ENCODE measurements at regions not wholly inside any gene's neighbourhood (a gene's known extent, or its start where the extent isn't known, plus 50 kb on each side); places are given as distances from the start of the nearest gene placed in this dataset.
"Not testable (repeated sequence)": the region's sequence is repeated elsewhere in the genome, so short reads cannot be mapped to it uniquely, and the experiment has no call there.

DNA sequence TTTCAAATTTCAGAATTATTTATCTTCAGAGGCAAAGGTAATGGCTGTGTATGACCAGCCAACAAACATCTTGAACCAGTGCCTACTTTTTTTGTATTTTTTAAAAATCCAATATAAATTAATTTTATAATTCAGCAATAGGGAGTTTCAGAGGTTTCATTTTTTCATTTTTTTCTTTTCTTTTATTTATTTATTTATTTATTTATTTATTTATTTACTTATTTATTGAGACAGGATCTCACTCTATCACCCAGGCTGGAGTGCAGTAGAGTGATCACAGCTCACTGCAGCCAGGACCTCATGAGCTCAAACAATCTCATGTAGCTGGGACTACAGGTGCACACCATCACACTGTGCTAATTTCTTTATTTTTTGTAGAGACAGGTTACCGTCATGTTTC is 250.5 kb downstream of the TMEM47 start:
- DNase-seq (ENCODE audit: extremely low read depth, low read depth), result no peak

DNA sequence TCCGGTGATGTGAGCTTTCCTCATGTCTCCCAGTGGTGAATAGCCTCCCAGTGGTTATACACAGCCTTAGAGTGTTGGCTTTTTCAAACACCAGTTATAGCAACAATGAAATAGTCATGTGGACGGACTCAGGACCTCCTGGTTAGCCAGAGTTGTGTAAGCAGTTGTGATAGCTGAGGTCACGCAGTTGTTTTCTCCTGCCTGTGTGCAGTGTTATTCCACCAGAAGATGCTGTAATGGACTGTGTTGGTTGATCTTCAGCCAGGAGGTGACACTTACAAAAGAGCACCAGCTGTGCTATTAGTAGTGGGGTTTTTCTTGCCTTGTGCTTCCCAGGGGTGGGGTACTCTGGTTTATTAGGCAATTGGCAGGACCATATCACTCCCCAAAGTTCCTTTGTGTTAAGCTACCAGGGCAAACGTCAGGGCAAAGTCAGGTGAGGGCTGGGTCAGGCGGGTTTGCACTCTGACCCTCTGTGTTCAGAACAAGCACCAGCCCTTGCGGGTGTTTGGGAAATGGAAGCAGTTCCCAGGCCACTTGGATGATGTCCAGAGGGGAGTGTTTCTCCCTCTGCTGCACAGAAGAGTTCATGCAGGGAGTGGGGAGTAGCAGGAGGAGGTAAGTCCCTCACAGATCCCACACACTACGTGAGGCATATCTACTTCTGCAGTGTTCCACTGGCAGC is 252.6 kb downstream of the TMEM47 start:
- DNase-seq (ENCODE audit: extremely low read depth, low read depth), result no peak

DNA sequence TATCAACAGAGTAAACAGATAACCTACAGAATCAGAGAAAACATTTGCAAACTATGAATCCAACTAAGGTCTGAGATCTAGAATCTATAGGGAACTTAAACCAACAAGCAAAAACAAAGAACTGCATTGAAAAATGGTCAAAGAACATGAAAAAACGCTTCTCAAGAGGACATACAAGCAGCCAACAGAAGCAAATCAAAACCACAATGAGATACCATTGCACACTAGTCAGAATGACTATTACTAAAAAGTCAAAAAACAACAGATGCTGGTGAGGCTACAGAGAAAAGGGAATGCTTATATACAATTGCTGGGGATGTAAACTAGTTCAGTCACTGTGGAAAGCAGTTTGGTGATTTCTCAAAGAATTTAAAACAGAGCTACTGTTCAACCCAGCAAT is 255.7 kb downstream of the TMEM47 start:
- no peak for DNase-seq (ENCODE audit: extremely low read depth, low read depth)

DNA sequence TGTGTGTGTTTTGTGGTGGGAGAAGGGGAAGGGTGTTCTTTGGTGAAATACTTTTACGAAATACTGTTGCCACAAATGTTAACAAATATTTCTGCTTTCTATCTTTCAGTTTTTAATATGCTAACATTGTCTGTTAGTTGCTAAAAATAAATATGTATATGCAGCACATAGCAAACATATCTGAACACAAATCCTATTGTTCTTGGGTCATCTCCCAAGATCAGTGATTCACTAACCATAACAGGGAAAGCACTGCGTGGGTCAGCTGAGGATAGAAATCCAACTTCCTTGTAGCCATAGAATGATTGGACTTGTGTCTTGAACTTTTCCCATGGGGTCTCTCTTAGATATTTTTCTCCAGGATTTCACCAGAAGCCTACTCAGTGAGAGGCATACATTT is 250.3 kb upstream of the FAM47A start:
- no peak for DNase-seq (ENCODE audit: extremely low read depth, low read depth)

DNA sequence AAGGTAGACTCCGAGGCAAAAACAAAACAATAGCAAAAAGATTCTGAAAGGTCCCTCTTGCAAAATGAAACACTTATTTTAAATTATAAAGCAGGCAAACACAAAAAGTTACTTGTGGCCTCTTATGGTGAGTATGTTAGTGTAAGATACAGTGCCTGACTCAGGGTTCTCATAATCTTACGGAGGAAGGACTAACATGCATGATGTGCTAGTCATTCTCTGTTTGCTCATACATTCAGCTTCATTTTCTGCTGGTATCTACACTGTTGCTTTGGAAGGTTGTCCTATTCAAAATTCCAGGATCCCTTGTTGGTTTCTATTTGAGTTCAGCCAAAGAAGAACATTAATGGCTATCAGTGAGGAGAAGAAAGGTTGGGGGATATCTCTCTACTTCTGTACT is 249.1 kb upstream of the FAM47A start:
- DNase-seq (ENCODE audit: extremely low read depth, low read depth), result no peak

DNA sequence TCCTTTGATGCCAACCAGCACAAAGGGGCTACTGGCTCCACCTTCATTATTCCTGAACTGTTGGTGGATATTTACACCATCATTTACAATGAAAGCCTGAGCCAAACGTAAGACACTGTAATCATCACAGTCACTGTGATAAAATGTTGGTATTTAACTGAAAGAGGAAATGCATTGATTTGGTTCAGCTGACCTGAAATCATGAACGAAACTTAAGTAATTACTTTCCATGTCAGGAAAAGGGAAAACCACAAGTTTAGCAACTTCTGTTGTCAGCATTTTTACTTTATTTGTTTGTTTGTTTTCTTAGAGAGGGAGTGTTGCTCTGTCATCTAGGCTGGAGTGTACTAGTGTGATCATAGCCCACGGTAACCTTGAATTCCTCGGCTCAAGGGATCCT is 247.8 kb upstream of the FAM47A start:
- DNase-seq (ENCODE audit: extremely low read depth, low read depth), result peak; percentile 13

DNA sequence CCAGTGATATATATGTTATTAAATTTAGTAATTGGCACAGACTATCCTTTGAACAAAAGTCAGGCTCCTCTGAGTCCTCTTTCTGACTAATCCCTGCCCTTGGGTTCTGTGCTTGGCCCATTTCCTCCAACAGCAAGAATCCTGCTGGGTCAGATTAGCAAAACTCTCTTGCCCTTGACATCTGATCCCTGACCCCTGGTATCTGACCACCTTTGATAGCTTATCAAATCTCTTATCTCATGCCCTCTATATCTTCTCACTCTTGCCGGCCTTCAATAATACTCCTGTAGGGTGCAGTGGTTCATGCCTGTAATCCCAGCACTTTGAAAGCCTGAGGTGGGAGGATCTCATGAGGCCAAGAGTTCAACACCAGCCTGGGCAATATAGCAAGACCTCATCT is 245.5 kb upstream of the FAM47A start:
- no peak for DNase-seq (ENCODE audit: extremely low read depth, low read depth)

DNA sequence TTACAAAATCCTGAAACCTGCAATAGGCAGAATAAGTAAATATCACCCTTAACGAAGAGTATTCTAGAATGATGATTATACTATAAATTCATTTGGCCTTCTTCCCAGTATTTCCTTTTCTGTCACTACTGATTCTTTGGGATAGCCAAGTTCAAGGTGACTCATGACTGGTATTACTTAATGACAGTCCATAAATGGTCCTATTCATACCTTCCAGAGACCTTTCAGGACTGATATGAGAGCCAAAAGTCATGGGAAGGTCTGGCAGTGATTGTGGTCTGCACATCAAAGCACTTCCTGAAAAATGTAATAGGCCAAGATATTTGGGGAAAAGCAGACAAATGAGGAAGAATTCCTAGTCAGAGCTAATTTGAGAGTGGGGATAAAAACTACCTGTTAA is 239.6 kb upstream of the FAM47A start:
- DNase-seq (ENCODE audit: extremely low read depth, low read depth), result no peak

DNA sequence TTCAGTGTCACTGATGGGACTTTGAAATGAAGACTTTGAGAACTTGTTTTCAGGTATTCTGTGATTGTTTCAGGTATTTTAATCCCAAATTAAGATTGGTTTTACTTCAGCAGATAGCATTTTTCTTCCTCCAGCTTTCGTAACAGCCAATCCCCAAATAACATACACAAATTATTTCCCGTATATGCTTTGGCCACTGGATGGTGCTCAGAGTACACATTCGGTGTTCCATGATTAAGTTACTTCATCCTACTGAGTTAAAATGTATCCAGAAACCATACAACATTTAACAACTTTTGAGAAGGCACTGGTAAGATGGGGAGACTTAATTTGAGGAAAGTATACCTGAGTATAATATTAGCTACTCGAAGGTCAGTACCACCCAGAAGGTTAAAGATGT is 233.4 kb upstream of the FAM47A start:
- DNase-seq (ENCODE audit: extremely low read depth, low read depth), result peak; percentile 15

DNA sequence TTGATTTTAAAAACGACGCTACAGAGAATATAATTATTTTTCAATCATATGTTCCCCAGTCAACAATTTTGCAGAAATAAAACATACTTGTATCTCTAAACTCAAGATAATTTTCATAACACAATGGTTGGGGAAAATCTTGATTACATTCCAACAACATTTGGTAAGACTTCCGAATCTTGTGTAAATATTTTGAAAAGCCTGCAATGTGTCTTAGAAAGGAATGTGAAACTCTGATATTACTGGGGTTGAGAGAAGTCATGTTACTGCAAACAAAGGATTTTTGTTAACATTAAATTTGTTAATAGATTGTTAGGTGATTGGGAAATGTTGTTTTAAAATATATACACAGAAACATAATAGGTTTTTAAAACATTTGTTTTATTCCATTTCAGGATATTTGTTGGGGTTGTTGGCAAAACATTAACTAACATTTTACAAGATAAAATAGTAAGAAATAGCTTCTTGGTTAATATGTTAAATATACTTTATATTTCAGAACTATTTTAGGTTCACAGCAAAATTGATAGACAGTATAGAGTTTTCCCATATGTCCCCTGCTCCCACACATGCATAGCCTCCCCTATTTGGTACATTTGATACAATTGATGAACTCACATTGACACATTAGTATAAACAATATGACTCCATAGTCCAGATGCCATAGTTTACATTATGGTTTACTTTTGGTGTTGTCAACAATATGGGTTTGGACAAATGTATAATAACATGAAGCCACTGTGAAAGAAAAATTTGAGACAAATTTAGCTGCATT is 218.6 kb upstream of the FAM47A start:
- no peak for DNase-seq (ENCODE audit: extremely low read depth, low read depth)

DNA sequence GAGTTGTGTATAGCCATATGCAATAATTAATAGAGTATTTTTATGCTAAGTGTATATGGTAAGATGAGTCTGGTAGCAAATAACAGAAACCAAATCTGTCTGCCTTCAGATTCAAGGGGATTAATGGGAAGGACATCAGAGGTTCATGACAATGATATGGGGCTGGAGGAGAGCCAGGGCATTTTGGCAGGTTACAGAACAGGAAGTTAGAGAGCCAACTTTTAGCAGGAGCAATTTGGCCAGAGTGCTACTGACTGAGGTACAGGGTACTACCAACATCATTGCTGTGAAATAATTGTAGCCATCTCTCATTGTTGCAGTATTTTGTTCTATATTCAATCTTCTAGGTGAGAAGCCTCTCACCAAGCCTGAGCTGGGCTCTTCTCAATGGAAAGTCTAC is 210.9 kb upstream of the FAM47A start:
- DNase-seq (ENCODE audit: extremely low read depth, low read depth), result no peak

DNA sequence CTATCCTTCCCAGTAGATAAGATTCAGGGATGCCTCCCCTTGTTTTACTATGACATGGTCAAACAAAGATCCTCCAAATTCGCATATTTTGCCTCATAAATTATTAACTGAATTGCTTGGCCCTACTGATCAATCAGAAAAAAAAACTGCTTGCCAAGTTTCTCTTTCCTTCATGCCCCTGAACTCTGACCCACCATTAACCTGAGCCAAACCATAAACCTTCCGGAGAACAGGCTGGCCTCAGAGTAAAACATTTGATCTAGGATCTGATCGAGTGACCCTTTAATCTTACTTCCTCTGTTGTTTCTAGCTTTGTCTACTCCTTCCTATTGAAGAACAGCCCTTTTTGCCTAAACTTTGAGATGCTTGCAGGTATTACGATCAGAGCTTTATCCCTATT is 209.7 kb upstream of the FAM47A start:
- DNase-seq (ENCODE audit: extremely low read depth, low read depth), result no peak

DNA sequence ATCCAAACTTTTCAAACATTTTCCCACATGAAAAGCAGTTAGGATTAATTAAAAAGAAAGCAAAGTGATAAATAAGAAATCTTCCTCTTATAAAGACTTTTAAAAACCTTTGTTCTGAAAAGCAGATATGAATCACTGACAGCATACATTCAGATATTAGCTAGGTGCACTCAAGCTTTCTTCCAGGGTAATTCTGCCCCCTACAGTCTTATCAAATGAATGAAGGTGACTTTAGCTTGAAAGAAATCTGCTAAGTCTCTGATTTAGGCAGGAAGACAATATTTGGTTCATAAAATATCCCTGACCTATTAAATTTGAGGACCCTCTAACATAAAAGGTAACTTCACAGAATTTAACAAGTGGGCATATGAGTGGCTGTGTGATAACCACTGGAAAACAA is 209.1 kb upstream of the FAM47A start:
- no peak for DNase-seq (ENCODE audit: extremely low read depth, low read depth)

DNA sequence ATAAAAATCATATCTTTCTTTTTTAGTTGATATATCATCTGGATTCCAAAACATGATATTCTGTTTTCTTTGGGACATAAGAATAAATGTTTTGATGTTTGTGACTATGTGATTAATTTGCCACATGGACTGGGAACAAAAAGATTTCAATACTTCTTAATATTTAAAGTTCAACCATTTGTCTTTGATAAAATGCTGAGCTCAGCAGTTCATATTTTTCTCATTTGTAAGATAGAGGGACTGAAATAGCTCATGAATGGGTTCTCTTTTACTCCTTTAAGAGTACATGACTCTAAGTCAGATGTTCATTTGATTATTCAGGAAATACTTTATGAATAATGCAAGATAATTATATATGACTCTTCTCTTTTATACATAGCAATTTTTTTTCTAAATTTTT is 205.9 kb upstream of the FAM47A start:
- DNase-seq (ENCODE audit: extremely low read depth, low read depth), result no peak

DNA sequence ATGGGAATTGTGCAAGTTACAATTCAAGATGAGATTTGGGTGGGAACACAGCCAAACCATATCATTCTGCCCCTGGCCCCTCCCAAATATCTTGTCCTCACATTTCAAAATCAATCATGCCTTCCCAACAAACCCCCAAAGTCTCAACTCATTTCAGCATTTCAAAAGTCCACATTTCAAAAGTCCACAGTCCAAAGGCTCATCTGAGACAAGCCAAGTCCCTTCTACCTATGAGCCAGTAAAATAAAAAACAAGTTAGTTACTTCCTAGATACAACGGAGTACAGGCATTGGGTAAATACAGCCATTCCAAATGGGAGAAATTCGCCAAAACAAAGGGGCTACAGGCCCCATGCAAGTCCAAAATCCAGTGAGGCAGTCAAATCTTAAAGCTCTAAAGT is 203.3 kb upstream of the FAM47A start:
- DNase-seq (ENCODE audit: extremely low read depth, low read depth), result not testable (repeated sequence)

DNA sequence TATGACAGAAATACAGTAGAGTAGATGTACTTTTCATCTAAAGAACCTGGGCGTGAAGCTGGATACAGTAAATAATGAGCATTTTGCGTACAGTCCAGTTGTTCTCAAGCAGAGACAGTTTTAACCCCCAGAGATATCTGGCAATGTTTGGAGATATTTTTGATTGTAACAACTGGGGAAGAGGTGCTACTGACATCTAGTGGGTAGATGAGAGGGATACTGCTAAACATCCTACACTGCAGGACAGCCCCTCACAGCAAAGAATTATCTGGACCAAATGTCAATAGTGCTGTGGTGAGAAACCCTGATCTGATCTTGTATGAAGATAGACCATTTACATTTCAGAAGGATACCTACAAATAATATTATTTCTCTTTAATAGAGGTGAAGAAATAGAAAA is 200.2 kb upstream of the FAM47A start:
- DNase-seq (ENCODE audit: extremely low read depth, low read depth), result no peak

DNA sequence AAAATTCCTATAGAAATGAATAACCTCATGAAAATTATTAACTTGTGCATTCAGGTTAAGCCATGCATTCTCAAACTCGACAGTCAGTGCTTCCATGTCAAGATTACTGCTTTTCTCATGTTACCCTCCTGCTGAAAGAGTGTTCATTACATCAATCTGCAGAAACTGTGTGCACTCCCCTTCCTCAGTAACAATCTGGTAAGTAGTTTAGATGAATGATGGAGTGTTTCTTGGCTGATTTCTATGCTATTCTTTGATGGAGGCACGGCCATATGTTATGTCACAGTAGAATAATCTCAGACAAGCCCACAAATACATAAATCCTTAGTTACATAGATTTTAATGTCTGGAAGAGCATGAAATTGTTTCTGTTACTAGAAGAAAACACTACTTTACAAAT is 193.3 kb upstream of the FAM47A start:
- DNase-seq (ENCODE audit: extremely low read depth, low read depth), result no peak

DNA sequence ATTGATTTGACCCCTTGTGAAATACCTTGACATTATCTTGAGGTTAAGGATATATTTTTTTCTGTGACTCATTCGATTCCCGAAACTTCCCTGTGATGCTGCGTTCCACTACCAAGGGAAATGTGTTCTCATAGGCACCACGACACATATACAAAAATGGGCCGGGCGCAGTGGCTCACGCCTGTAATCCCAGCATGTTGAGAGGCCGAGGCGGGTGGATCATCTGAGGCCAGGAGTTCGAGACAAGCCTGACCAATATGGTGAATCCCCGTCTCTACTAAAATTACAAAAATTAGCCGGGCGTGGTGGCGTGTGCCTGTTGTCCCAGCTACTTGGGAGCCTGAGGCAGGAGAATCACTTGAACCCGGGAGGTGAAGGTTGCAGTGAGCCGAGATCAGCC is 188.3 kb upstream of the FAM47A start:
- DNase-seq (ENCODE audit: extremely low read depth, low read depth), result not testable (repeated sequence)

DNA sequence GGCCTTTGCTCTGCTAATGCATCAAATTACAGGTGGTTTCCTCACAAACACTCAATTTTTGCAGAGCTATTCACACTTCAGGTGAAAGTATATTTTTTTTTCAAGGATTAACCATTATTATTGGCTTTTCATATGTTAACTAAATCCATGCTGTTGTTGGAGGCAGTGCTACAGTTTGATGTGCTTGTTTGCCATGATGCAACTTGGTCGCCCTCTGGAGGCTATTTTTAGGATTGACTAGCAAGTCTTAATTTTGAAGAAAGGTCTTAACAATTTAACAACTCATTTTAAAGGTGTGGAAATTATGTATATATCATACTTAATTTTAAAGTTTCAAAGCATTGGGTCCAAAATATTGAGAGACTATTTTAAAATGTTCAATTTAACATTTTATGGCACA is 168.8 kb upstream of the FAM47A start:
- DNase-seq (ENCODE audit: extremely low read depth, low read depth), result peak; percentile 28

DNA sequence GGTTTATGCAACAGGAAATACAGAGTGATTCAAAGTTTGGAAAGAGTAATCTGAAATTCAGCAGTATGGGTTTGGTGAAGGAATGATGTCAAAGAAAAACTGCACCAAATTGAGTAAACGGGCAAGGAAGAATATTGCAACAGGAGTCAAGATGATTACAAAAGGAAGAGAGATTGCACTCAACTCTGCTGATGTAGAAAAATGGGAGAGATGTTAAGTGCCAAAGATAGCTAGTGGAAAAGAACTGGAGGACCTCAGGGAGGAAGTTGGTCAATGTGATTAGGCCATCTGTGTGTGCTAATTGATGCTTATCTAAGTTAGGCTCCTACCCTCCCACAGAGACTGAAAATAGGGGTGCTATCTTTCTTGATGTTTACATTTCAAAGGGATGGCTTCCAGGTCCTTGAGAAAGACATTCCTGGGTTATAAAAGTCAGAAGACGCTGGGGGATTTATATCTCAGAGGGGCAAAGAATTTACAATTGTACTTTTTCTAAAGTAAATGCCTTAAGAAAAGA is 167.4 kb upstream of the FAM47A start:
- no peak for DNase-seq (ENCODE audit: extremely low read depth, low read depth)

DNA sequence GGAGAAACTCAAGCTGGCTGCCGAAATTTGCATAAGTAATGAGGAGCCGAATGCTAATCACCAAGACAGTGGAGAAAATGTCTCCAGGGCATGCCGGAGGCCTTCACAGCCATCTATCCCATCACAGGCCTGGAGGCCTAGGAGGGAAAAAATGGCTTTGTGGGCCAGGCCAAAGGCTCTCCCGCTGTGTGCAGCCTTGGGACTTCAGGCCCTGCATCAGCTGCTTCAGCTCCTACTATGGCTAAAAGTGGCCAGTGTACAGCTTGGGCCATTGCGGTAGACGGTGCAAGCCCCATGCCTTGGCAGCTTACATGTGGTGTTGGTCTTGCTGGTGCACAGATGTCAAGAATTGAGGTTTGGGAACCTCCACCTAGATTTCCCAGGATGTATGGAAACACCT is 162.6 kb upstream of the FAM47A start:
- no peak for DNase-seq (ENCODE audit: extremely low read depth, low read depth)

DNA sequence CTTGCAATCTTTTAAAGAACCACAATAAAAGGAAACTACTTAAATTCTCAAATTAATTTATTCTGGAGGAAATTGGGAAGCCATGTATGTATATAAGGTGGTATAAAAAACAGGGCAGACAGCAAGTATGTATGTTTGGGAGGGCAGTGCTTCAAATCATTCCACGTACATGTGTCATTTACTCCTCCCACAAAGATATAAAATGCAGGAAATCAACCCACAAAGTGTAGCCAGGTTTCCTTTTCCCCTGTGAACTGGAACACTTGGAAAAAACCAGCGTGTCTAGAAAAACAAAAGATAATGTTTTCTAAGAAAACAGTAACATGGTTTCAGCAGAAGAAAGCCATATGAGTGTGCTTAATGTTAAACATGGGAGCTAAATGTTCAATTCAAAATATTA is 156.7 kb upstream of the FAM47A start:
- no peak for DNase-seq (ENCODE audit: extremely low read depth, low read depth)
